Astrocyte of the spinal cord (primary cell): ENCODE measurements at regions not wholly inside any gene's neighbourhood (a gene's known extent, or its start where the extent isn't known, plus 50 kb on each side); places are given as distances from the start of the nearest gene placed in this dataset.

Source experiments
- DNase-seq: peaks from one replicate; pipeline ENCODE4 v3.0.0; 2011; ENCODE audit warnings: low read depth, low spot score
- H3K4me3 ChIP-seq: 2 replicates; pipeline ENCODE4 v1.5.1; 2011; ENCODE audit warnings: low read depth, mild to moderate bottlenecking, low read length, moderate library complexity
- in situ Hi-C: cut with HindIII; loops from 2 replicates; pipeline ENCODE4 v1.10.0; 2017; ENCODE audit warnings: low sequenced_read_pairs
- TF ChIP-seq, protein P1 (sequence below): IDR thresholded peaks from 2 replicates; pipeline ENCODE4 v1.5.1; 2012; ENCODE audit warnings: low read depth, mild to moderate bottlenecking, low read length, inconsistent platforms

GRCh38 chr5:173494446-173494845, 122.0 kb downstream of the BOD1 start:
- no peak overlapping the region for H3K4me3 ChIP-seq
- TF ChIP-seq, protein P1, sequence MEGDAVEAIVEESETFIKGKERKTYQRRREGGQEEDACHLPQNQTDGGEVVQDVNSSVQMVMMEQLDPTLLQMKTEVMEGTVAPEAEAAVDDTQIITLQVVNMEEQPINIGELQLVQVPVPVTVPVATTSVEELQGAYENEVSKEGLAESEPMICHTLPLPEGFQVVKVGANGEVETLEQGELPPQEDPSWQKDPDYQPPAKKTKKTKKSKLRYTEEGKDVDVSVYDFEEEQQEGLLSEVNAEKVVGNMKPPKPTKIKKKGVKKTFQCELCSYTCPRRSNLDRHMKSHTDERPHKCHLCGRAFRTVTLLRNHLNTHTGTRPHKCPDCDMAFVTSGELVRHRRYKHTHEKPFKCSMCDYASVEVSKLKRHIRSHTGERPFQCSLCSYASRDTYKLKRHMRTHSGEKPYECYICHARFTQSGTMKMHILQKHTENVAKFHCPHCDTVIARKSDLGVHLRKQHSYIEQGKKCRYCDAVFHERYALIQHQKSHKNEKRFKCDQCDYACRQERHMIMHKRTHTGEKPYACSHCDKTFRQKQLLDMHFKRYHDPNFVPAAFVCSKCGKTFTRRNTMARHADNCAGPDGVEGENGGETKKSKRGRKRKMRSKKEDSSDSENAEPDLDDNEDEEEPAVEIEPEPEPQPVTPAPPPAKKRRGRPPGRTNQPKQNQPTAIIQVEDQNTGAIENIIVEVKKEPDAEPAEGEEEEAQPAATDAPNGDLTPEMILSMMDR: no peak
- in situ Hi-C loops: no loop called here
- no peak for DNase-seq

- TF ChIP-seq, protein P1: no peak
- H3K4me3 ChIP-seq: no peak overlapping the region
- no peak for DNase-seq
- in situ Hi-C loops: no loop called here
Measured at GRCh38 chr5:173493846-173494245, 122.6 kb downstream of the BOD1 start.

DNA sequence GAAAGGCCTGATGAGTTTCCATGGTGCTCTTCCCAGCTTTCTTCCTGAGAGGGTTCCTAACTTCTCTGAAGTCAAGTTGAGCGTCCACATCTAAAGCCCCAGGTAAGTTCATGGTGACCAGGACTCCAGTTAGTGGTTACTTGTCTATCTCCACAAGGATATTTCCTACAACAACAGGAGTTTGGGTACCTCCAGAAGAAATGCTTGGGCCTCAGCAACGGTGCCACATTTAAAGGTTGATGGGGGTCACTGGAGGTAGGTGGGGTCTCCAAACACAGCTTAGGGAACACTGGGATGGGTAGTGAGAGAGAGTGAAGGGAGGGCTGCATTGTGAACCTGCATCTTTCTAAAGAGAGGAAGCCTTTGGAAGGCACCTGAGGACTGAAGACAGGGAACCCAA, 123.4 kb downstream of the BOD1 start:
- no peak overlapping the region for H3K4me3 ChIP-seq
- TF ChIP-seq, protein P1: no peak
- DNase-seq: no peak
- in situ Hi-C loops: no loop called here

- H3K4me3 ChIP-seq: no peak overlapping the region
- no peak for DNase-seq
- in situ Hi-C loops: no loop called here
- TF ChIP-seq, protein P1: no peak
Measured at GRCh38 chr5:173490681-173491080, 125.8 kb downstream of the BOD1 start.

DNA sequence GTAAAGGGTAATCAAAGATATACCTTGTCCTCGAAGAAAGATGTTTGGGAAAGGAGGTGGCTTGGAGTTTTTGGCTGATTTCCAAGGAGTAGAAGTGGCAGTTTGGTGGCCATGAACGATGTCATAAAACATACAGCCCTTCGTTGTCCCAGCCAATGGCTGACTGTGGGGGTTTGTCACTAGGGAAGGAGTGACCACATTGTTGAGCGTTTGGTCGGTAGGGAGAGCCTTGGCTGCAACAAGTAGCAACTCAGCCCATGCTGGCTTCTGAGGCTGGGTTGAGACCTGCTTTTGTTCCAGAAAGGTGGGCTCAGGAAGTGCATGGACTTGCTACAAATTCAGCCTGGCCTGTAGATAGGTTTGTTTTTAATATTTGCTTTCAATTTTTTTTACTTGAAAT, 128.3 kb downstream of the BOD1 start:
- TF ChIP-seq, protein P1: no peak
- DNase-seq: no peak
- in situ Hi-C loops: no loop called here
- no peak overlapping the region for H3K4me3 ChIP-seq

GRCh38 chr5:173487300-173487699, 129.2 kb downstream of the BOD1 start:
- TF ChIP-seq, protein P1: no peak
- in situ Hi-C loops: no loop called here
- no peak overlapping the region for H3K4me3 ChIP-seq
- DNase-seq: no peak
